ENCODE measurements at regions not wholly inside any gene's neighbourhood (a gene's known extent, or its start where the extent isn't known, plus 50 kb on each side); places are given as distances from the start of the nearest gene placed in this dataset.
"Not testable (repeated sequence)": the region's sequence is repeated elsewhere in the genome, so short reads cannot be mapped to it uniquely, and the experiment has no call there.

DNA sequence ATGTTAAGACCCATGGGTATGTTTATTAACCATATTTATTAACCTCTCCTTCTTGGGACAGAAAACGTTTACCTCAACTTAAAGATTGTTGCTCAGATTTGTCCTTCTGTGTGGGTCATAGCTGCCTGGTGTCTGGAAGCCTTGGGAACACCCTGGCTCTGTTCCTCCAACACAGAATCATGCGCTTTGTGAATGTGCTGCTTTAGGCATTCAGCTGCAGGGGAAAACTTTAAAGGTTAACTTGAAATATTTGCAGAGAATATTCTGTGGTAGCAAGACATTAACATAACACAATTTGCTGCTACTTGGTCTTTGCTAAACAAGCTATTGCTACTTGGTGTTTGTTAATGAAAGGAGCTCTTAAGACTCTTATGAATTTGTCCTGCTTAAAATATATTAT is 50.5 kb upstream of the THOC3 start:
- H3K4me1 ChIP-seq; H3K36me3 ChIP-seq; H3K27me3 ChIP-seq; ATAC-seq; H3K4me3 ChIP-seq; H3K9me3 ChIP-seq; DNase-seq; FAIRE-seq; intact Hi-C loops (cut with DNase I); H3K27ac ChIP-seq: not testable (repeated sequence)
- no CpG with 5 or more reads among the region's 2 CpGs for WGBS, 2 donors

DNA sequence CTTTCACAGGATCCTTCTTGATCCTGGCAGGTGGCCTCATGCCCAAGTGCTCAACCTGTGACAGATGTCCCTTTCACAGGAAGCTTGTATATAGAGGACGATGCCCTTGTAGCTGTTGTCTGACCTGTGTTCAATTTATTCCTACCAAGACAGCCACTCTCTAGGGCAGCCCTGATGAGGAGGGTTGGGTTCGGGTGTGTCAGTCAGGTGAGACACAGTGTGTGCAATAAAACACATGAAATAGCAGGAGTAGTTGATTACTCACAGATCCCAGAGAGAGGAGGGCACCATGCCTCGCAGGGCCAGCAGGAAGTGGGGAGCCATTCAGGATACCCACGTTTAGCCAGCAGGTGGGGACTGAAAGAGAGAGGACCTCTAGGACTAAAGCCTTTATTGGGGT is 52.7 kb upstream of the THOC3 start:
- H3K36me3 ChIP-seq; DNase-seq; intact Hi-C loops (cut with DNase I); H3K27ac ChIP-seq; H3K4me3 ChIP-seq; H3K4me1 ChIP-seq; H3K9me3 ChIP-seq; FAIRE-seq; H3K27me3 ChIP-seq; ATAC-seq: not testable (repeated sequence)
- WGBS, 2 donors, result 52 to 77% methylated on average over 1 of the region's 4 CpGs

DNA sequence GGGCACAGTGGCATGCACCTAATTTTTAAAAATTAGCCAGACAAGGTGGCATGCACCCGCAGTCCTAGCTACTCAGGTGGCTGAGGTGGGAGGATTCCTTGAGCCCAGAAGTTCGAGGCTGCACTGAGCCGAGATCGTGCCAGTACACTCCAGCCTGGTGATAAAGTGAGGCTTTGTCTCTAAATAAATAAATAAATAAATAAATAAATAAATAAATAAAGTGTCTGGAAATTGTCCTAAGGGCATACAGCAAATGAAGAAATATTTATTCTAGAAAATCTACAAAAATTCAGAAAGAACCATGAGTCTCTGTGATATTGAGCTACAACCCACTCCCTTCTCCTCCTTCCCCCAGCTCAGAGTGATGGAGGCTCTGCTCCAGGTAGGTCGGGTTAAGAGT is 55.4 kb upstream of the THOC3 start:
- not testable (repeated sequence) for ATAC-seq

DNA sequence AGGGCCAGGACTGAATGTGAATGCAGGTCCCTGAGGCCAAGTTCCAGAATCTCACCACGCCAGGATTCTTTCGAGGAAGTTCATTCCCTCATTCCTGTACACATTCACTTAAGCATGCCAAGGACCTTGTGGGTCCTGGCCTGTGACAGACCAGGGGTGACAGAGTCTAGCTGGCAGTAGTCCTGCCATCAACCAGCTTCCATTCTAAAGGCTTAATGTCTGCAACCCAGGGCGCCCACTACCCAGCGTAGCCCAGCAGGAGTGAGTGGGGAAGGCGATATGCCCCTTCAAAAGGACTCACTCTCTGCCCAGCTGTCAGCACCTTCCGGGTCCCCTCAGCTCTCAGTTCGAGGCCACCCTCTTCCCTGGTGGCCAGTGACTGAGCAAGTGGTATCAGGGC is 61.3 kb upstream of the THOC3 start:
- H3K27ac ChIP-seq; H3K27me3 ChIP-seq; H3K4me1 ChIP-seq; H3K9me3 ChIP-seq; intact Hi-C loops (cut with DNase I); DNase-seq; H3K36me3 ChIP-seq; ATAC-seq; H3K4me3 ChIP-seq; FAIRE-seq: not testable (repeated sequence)
- WGBS, 2 donors, result 95 to 98% methylated on average over 4 of the region's 7 CpGs

More for the DNA sequence above, 55.4 kb upstream of the THOC3 start:
- H3K27ac ChIP-seq; FAIRE-seq; DNase-seq; H3K4me3 ChIP-seq; H3K36me3 ChIP-seq; H3K9me3 ChIP-seq; H3K27me3 ChIP-seq; intact Hi-C loops (cut with DNase I); H3K4me1 ChIP-seq: not testable (repeated sequence)
- 58 to 84% methylated on average over 3 to 4 of the region's 5 CpGs for WGBS, 2 donors

DNA sequence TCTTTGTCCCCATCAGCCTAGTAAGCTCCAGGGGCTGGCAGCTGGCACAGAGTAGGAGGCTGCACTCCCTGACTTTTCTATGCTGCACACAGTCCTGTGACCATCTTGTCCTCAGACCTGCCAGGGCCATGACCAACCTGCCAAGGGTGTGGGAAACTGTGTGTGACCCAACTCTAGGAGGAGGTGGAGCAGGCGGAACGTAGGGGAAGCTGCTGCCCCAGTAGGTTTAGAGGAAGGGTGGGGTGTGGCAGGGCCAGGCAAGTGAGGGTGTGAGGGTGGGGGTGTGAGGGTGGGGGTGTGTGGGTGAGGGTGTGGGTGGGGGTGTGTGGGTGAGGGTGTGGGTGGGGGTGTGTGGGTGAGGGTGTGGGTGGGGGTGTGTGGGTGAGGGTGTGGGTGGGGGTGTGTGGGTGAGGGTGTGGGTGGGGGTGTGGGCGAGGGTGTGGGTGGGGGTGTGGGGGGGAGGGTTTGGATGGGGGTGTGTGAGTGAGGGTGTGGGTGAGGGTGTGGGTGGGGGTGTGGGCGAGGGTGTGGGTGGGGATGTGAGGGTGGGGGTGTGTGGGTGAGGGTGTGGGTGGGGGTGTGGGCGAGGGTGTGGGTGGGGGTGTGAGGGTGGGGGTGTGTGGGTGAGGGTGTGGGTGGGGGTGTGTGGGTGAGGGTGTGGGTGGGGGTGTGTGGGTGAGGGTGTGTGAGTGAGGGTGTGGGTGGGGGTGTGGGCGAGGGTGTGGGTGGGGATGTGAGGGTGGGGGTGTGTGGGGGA is 62.4 kb upstream of the THOC3 start:
- FAIRE-seq; H3K4me3 ChIP-seq; ATAC-seq; intact Hi-C loops (cut with DNase I); H3K27me3 ChIP-seq; H3K4me1 ChIP-seq; H3K27ac ChIP-seq; H3K36me3 ChIP-seq; DNase-seq; H3K9me3 ChIP-seq: not testable (repeated sequence)
- WGBS, 2 donors, result 63% methylated on average over 3 of the region's 6 CpGs; no CpG with 5 or more reads in 1 of the 2 donors

DNA sequence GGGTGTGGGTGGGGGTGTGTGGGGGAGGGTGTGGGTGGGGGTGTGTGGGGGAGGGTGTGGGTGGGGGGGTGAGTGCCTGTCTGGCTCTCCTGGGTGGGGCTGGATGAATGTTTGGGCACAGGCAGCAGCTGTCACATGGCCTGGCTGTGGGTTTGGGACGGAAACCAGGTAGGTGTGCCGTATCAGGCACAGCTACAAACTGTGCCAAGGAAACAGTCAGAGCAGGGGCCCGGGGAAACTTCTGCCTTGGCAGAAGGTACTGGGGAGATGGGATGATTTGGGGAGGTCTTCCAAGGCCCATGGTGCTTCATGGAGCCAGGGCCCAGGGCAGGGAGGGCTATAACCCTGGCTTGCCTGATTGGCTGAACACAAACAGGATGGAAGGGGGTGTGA is 63.0 kb upstream of the THOC3 start:
- 20% methylated on average over 1 of the region's 3 CpGs; no CpG with 5 or more reads in 1 of the 2 donors for WGBS, 2 donors
- H3K4me1 ChIP-seq; H3K4me3 ChIP-seq; FAIRE-seq; H3K36me3 ChIP-seq; H3K9me3 ChIP-seq; H3K27me3 ChIP-seq; ATAC-seq; H3K27ac ChIP-seq; DNase-seq; intact Hi-C loops (cut with DNase I): not testable (repeated sequence)

DNA sequence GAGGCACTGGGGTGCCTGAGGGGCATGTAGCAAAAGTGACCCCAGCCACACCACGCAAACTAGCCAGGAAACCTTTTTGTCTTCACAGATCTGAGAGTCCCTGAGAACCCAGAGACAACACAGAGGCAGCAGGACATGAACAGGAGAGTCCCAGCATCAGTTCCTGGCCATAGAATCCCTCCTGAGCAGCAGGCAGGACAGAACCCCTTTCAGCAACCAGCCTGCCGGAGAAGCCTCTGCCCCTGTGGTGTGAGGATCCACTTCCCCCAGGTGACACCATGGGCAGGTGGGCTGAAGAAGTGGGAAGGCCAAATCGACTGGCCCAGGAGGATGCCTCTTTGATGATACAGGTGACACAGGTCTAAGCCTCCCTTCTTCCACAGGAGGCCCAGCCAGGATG is 65.1 kb upstream of the THOC3 start:
- FAIRE-seq; H3K27ac ChIP-seq; DNase-seq; H3K36me3 ChIP-seq; intact Hi-C loops (cut with DNase I); H3K9me3 ChIP-seq; H3K27me3 ChIP-seq; H3K4me1 ChIP-seq; H3K4me3 ChIP-seq; ATAC-seq: not testable (repeated sequence)
- 56 to 64% methylated on average over 1 to 2 of the region's 3 CpGs for WGBS, 2 donors

DNA sequence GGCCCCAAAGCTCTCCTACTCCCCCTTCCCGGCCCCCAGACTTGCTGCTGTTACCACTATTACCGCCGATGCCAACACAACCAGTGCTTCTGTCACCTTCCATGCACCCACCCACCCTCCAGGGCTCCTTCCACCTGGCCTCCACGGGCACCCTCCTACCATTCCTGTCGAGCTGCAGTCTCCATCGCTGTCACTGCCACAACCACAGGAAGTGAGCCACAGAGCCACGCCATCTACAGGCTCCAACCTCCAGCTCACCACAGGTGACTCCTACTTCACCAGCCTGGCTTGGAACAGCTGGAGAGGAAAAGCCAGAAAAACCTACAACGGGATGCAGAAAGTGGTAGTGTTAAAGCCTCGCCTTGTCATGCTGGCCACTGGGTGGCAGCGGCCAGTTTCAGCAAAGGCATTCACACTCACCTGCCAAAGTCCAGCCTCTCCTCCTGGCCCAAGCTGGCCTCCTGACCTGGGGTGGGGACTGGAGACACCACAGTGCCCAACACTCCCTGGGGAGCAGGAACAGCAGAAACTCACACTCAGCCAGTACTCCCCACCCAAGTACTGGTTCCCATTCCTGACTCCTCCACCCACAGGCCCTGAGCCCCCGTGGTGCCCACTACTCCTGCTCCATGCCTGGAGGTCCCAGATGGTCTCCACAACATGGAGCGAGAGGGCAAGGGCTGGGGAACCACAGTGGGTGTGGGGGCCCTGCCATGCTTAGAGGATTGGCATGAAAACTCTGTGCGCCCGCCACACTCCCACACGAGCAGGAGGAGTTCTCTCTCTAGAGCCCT is 66.5 kb upstream of the THOC3 start:
- FAIRE-seq; H3K27ac ChIP-seq; H3K36me3 ChIP-seq; H3K9me3 ChIP-seq; intact Hi-C loops (cut with DNase I); H3K27me3 ChIP-seq; H3K4me1 ChIP-seq; H3K4me3 ChIP-seq: not testable (repeated sequence)
- DNase-seq (peak in 1 of 6 donors; percentile 43), ATAC-seq (peak in 3 of 4 donors; percentile 29 to 70 (median 52))
- 84 to 89% methylated on average over 5 to 8 of the region's 15 CpGs for WGBS, 2 donors

DNA sequence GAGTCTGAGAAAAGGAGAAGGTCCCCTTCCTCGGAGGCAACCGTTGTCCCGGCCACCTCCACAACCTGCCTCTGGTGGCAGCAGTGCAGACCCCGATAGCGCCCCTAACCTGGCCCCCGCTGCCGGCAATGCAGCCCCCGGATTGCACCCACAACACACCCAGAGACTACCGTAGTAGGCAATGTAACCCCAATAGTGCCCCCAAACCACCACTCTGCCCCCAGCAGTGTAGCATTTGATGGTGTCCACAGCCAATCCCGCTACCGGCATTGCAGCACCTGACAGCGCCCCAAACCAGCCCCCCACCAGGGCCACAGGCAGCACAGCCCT is 67.1 kb upstream of the THOC3 start:
- 82 to 91% methylated on average over 7 to 12 of the region's 12 CpGs for WGBS, 2 donors
- H3K4me3 ChIP-seq; intact Hi-C loops (cut with DNase I); FAIRE-seq; H3K36me3 ChIP-seq; H3K27me3 ChIP-seq; H3K27ac ChIP-seq; DNase-seq; ATAC-seq; H3K9me3 ChIP-seq; H3K4me1 ChIP-seq: not testable (repeated sequence)

DNA sequence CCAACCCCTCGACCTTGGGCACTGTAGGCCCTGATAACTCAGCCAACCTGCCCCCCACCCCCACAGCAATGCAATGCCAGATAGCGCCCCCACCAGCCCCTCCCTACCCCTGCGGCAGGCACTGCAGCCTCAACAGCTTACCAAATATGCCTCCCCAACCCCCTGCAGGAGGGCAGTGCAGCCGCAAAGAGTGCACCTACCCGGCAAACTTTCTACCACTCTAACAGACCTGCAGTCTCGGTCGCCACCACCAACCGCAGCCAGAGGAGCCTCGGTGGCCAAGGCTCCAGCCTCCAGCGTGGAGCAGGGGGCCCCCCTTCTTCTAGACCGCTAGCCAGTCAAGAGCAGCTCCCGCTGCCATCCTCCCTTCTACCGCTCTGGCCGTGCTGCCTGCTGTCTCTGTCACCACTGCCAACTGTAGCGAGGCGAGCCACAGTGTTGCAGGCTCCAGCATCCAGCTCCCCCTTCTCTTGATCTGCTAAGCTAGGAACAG is 67.7 kb upstream of the THOC3 start:
- H3K27me3 ChIP-seq; H3K9me3 ChIP-seq; H3K36me3 ChIP-seq; FAIRE-seq; intact Hi-C loops (cut with DNase I); H3K4me1 ChIP-seq; ATAC-seq; H3K4me3 ChIP-seq; DNase-seq; H3K27ac ChIP-seq: not testable (repeated sequence)
- 80 to 81% methylated on average over 11 to 16 of the region's 16 CpGs for WGBS, 2 donors

DNA sequence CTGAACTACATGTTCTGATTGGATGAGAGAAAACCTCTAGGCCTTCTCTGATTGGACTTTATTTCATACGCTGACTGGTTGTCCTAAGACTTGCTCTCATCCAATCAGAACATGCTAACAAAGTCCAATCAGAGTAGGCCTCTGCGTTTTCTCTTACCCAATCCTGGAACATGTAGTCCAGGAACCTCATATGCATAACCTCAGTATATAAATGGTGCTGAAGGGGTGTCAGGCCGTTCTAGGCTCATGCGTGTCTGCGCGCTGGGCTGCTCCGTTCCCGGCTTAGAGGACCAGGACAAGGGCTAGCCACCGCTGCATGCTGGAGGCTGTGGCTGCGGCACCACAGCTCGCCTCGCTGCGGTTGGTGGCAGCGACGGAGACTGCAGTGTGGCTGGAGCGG is 68.3 kb upstream of the THOC3 start:
- H3K27ac ChIP-seq; FAIRE-seq; H3K36me3 ChIP-seq; DNase-seq; H3K27me3 ChIP-seq; intact Hi-C loops (cut with DNase I); H3K4me3 ChIP-seq; H3K9me3 ChIP-seq; ATAC-seq; H3K4me1 ChIP-seq: not testable (repeated sequence)
- WGBS, 2 donors, result 67 to 82% methylated on average over 9 to 12 of the region's 16 CpGs

DNA sequence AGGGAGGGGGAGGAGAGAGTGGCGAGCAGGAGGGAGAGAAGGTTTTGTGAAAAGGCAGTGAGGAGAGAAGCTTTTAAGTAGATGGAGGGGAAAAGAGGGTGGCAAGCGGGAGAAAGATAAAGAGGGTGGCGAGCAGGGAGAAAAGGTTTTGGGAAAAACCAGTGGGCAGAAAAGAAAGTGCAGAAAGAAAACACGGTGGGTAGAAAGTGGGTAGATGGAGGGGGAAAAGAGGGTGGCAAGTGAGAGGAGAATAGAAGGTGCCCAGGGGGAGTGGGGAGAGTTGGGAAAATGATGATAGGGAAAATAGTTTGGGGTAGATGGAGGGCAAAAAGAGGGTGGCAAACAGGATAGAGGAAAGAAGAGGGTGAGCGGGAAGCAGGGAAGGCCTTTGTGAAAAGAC is 69.1 kb upstream of the THOC3 start:
- intact Hi-C loops (cut with DNase I); H3K27ac ChIP-seq; H3K27me3 ChIP-seq; H3K4me1 ChIP-seq; DNase-seq; H3K36me3 ChIP-seq; H3K9me3 ChIP-seq; H3K4me3 ChIP-seq; ATAC-seq; FAIRE-seq: not testable (repeated sequence)
- WGBS, 2 donors, result 59 to 73% methylated on average over 5 of the region's 5 CpGs

All from pancreas (tissue), 10 donors.